GM12878 (cell line): ENCODE measurements at regions not wholly inside any gene's neighbourhood (a gene's known extent, or its start where the extent isn't known, plus 50 kb on each side); places are given as distances from the start of the nearest gene placed in this dataset.

ENCODE experiments used
- EED ChIP-seq: sonication (generic); IDR thresholded peaks from 2 replicates; pipeline ENCODE4 v1.6.1; 2016; ENCODE audit warnings: antibody characterized with exemption, low read depth
- ESRRA ChIP-seq: IDR thresholded peaks from 2 replicates; pipeline ENCODE4 v1.6.1; 2012; ENCODE audit warnings: mild to moderate bottlenecking, low read length, improper control_type of control experiment
- POLR2AphosphoS5 ChIP-seq: IDR thresholded peaks from 2 replicates; pipeline ENCODE4 v1.6.1; 2011; ENCODE audit warnings: mild to moderate bottlenecking, low read length, inconsistent platforms
- RFX5 ChIP-seq: IDR thresholded peaks from 2 replicates; pipeline ENCODE4 v1.6.1; 2011; ENCODE audit warnings: low read depth, low read length, improper control_type of control experiment
- SREBF2 ChIP-seq: IDR thresholded peaks from 2 replicates; pipeline ENCODE4 v1.6.1; 2012; ENCODE audit warnings: mild to moderate bottlenecking, low read length
- TCF12 ChIP-seq: IDR thresholded peaks from 2 replicates; pipeline ENCODE4 v1.6.1; 2011; ENCODE audit warnings: low read depth, mild to moderate bottlenecking, low read length
- TF ChIP-seq, protein P1 (sequence below), 3 experiments: IDR thresholded peaks in 2 of 3; conservative IDR thresholded peaks in 1 of 3; 2 replicates each; pipeline ENCODE4 v1.5.1; 2011; ENCODE audit warnings: low read depth in 3 of 3, low read length in 3 of 3, mild to moderate bottlenecking in 3 of 3, control low read depth in 2 of 3, moderate library complexity in 2 of 3, inconsistent platforms in 1 of 3, mixed read lengths in 1 of 3; ENCODE audit not compliant: control insufficient read depth in 2 of 3, insufficient read depth in 1 of 3; ENCODE audit errors: extremely low read depth in 1 of 3
- TF ChIP-seq, protein P2 (sequence below): fragments of 450-650 bp; IDR thresholded peaks from 2 replicates; pipeline ENCODE4 v1.6.1; 2017; ENCODE audit warnings: mild to moderate bottlenecking

DNA sequence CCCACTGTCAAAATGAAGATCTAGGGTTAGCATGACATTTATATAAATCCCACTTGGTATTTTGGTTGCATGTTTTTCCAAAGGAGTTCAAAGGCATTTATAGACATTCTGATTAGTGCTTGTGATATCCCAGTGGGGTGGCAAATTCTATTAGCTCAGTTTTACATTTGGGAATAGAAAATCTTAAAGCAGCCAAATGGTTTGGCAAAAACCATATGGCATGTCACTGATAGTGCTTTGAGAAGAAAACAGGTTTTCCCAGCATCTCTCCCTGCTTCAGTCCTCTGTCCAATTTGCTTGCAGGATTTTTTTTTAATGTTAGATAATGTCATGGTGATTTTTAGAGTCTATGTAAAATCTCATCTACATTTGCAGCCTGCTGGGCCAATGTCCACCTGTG, 225.1 kb upstream of the DIO3 start:
- TF ChIP-seq, protein P1, sequence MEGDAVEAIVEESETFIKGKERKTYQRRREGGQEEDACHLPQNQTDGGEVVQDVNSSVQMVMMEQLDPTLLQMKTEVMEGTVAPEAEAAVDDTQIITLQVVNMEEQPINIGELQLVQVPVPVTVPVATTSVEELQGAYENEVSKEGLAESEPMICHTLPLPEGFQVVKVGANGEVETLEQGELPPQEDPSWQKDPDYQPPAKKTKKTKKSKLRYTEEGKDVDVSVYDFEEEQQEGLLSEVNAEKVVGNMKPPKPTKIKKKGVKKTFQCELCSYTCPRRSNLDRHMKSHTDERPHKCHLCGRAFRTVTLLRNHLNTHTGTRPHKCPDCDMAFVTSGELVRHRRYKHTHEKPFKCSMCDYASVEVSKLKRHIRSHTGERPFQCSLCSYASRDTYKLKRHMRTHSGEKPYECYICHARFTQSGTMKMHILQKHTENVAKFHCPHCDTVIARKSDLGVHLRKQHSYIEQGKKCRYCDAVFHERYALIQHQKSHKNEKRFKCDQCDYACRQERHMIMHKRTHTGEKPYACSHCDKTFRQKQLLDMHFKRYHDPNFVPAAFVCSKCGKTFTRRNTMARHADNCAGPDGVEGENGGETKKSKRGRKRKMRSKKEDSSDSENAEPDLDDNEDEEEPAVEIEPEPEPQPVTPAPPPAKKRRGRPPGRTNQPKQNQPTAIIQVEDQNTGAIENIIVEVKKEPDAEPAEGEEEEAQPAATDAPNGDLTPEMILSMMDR (IDR thresholded peaks at IDR 0.05 in 2 of 3, conservative IDR thresholded peaks at IDR 0.05 in 1 of 3; ENCODE audit: control insufficient read depth in 2 of 3, extremely low read depth in 1 of 3, insufficient read depth in 1 of 3, low read depth in 3 of 3, low read length in 3 of 3), result no peak
- TF ChIP-seq SREBF2, result no peak
- no peak for TF ChIP-seq ESRRA
- TF ChIP-seq, protein P2, sequence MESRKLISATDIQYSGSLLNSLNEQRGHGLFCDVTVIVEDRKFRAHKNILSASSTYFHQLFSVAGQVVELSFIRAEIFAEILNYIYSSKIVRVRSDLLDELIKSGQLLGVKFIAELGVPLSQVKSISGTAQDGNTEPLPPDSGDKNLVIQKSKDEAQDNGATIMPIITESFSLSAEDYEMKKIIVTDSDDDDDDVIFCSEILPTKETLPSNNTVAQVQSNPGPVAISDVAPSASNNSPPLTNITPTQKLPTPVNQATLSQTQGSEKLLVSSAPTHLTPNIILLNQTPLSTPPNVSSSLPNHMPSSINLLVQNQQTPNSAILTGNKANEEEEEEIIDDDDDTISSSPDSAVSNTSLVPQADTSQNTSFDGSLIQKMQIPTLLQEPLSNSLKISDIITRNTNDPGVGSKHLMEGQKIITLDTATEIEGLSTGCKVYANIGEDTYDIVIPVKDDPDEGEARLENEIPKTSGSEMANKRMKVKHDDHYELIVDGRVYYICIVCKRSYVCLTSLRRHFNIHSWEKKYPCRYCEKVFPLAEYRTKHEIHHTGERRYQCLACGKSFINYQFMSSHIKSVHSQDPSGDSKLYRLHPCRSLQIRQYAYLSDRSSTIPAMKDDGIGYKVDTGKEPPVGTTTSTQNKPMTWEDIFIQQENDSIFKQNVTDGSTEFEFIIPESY, result no peak
- TF ChIP-seq RFX5, result no peak
- TF ChIP-seq POLR2AphosphoS5, result no peak
- TF ChIP-seq TCF12, result no peak
- no peak for TF ChIP-seq EED
